ENCODE measurements at regions not wholly inside any gene's neighbourhood (a gene's known extent, or its start where the extent isn't known, plus 50 kb on each side); places are given as distances from the start of the nearest gene placed in this dataset.

DNA sequence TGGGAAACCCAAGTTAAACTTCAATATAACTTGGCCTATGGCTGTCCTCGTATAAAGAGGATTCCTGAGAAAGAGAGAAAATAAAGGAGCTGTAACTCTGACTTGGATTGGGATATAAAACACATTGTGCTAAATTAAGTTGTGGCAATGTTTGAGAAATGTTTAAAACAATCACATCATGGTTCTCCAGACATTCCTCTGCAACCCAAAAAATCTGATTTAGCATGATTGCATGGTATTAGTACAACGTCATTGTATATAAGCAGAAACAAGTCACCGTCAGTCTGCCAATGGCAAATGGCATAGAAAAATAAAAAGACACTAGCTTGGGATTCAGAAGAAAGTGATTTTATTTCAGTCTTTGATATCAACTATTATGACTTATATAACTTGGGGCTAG, 140.2 kb upstream of the FAM83B start (continued):
- TF ChIP-seq RAD21 (CRISPR knock-in tag; conservative IDR thresholded peaks at IDR 0.05 in 1 of 2, IDR thresholded peaks at IDR 0.05 in 1 of 2), result no peak
- no peak for TF ChIP-seq OTX1 (CRISPR knock-in tag; IDR thresholded peaks at IDR 0.05)
- no peak for TF ChIP-seq SOX6 (IDR thresholded peaks at IDR 0.05)
- no peak for TF ChIP-seq ZBTB33 (CRISPR knock-in tag; IDR thresholded peaks at IDR 0.05)
- no peak for TF ChIP-seq PCBP2 (IDR thresholded peaks at IDR 0.05; ENCODE audit: low read depth, low read length, poor library complexity, severe bottlenecking)
- no peak for TF ChIP-seq ZNF699 (CRISPR knock-in tag; IDR thresholded peaks at IDR 0.05; ENCODE audit: insufficient replicate concordance)

DNA sequence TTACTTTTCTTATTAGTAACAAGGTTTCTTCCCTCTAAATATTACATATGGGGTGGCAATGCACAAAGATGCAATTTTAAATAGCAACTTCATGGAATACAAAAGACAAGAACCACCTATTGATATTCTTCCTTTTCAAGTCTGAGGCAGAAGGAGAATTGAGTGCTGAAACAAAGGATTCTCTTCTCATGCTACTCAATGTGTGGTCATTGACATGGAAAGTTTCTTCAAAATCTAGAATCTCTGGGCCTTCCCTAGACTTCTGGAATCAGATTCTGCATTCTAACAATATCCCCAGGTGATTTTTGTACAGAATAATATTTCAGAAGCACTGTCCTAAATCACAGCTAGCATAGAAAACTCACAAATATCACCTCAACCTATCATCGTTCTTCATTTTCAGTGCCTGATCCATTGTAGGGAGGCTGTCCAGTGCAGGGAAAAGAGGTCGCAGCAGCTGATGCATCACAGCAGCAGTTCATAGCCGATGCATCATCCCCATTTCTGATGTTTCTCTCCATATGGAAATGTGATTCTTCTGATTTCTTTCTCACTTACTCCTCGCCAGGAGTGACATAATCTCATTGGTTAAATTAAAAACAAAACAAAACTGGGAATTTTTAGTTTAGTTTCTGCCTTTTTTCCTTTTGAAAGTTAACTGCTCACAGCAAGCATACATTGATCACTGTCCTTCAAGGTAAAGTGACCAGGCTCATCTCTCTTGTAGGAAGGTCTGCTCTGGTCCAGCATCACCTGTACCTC, 139.5 kb upstream of the FAM83B start:
- DNase-seq (ENCODE audit: extremely low read depth in 1 of 4, low spot score in 3 of 4) (no peak), ATAC-seq (no peak), FAIRE-seq (no peak)
- no peaks in the 10 kb centered on the region for H3K4me1 ChIP-seq (replicated peaks in 1 of 2; ENCODE audit: control insufficient read depth in 2 of 2, insufficient read depth in 2 of 2, low read length in 2 of 2)
- in situ Hi-C loops (cut with MboI), result no loop called here
- WGBS (ENCODE audit: insufficient coverage, low coverage, missing lambda C conversion rate), result 0% methylated on average over 4 of the region's 4 CpGs
- no peak overlapping the region for H3K27ac ChIP-seq (ENCODE audit: extremely low read depth, low read depth, low read length)
- no peak overlapping the region for H3K9ac ChIP-seq (ENCODE audit: insufficient read depth in 1 of 2, low read depth in 2 of 2, low read length in 2 of 2)
- H3K9me1 ChIP-seq (ENCODE audit: control insufficient read depth, insufficient read depth, low read length), result no peaks in the 10 kb centered on the region
- no TSS peak for BruUV-seq (replicated peaks)
- no peaks in the 10 kb centered on the region for H3K27me3 ChIP-seq (ENCODE audit: control insufficient read depth in 2 of 2, insufficient read depth in 2 of 2, low read length in 2 of 2)
- POLR2A ChIA-PET, result no interaction called here
- no peak overlapping the region for H3K4me2 ChIP-seq (ENCODE audit: insufficient read depth, low read length)
- H3K36me3 ChIP-seq (ENCODE audit: control insufficient read depth, insufficient read depth, low read length), result no peaks in the 10 kb centered on the region
- H3K9me3 ChIP-seq (replicated peaks; ENCODE audit: control insufficient read depth, insufficient read depth, low read depth, low read length), result no peaks in the 10 kb centered on the region
- H2AFZ ChIP-seq (ENCODE audit: low read depth, low read length), result no peak overlapping the region
- H3K4me3 ChIP-seq, result no peak overlapping the region
- H4K20me1 ChIP-seq (replicated peaks; ENCODE audit: control insufficient read depth, insufficient read depth, low read length), result no peaks in the 10 kb centered on the region
- CTCF ChIA-PET (ENCODE audit: low intra/inter-chr PET ratio), result no interaction called here
- intact Hi-C loops (cut with micrococcal nuclease), result no loop called here
- H3K79me2 ChIP-seq (ENCODE audit: control insufficient read depth, insufficient read depth, low read length), result no peaks in the 10 kb centered on the region
- TF ChIP-seq, protein P1, sequence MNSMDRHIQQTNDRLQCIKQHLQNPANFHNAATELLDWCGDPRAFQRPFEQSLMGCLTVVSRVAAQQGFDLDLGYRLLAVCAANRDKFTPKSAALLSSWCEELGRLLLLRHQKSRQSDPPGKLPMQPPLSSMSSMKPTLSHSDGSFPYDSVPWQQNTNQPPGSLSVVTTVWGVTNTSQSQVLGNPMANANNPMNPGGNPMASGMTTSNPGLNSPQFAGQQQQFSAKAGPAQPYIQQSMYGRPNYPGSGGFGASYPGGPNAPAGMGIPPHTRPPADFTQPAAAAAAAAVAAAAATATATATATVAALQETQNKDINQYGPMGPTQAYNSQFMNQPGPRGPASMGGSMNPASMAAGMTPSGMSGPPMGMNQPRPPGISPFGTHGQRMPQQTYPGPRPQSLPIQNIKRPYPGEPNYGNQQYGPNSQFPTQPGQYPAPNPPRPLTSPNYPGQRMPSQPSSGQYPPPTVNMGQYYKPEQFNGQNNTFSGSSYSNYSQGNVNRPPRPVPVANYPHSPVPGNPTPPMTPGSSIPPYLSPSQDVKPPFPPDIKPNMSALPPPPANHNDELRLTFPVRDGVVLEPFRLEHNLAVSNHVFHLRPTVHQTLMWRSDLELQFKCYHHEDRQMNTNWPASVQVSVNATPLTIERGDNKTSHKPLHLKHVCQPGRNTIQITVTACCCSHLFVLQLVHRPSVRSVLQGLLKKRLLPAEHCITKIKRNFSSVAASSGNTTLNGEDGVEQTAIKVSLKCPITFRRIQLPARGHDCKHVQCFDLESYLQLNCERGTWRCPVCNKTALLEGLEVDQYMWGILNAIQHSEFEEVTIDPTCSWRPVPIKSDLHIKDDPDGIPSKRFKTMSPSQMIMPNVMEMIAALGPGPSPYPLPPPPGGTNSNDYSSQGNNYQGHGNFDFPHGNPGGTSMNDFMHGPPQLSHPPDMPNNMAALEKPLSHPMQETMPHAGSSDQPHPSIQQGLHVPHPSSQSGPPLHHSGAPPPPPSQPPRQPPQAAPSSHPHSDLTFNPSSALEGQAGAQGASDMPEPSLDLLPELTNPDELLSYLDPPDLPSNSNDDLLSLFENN (IDR thresholded peaks at IDR 0.05; ENCODE audit: low read depth in 2 of 2, low read length in 2 of 2), result no peak
- no peak for TF ChIP-seq SOX6 (IDR thresholded peaks at IDR 0.05)
- TF ChIP-seq, protein P2, sequence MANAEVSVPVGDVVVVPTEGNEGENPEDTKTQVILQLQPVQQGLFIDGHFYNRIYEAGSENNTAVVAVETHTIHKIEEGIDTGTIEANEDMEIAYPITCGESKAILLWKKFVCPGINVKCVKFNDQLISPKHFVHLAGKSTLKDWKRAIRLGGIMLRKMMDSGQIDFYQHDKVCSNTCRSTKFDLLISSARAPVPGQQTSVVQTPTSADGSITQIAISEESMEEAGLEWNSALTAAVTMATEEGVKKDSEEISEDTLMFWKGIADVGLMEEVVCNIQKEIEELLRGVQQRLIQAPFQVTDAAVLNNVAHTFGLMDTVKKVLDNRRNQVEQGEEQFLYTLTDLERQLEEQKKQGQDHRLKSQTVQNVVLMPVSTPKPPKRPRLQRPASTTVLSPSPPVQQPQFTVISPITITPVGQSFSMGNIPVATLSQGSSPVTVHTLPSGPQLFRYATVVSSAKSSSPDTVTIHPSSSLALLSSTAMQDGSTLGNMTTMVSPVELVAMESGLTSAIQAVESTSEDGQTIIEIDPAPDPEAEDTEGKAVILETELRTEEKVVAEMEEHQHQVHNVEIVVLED (CRISPR knock-in tag; IDR thresholded peaks at IDR 0.05), result no peak
- TF ChIP-seq CBX2 (IDR thresholded peaks at IDR 0.05; ENCODE audit: insufficient read depth, low read length, poor library complexity, severe bottlenecking), result no peak
